SU-DHL-6 (cell line): ENCODE measurements at regions not wholly inside any gene's neighbourhood (a gene's known extent, or its start where the extent isn't known, plus 50 kb on each side); places are given as distances from the start of the nearest gene placed in this dataset.
"Not testable (repeated sequence)": the region's sequence is repeated elsewhere in the genome, so short reads cannot be mapped to it uniquely, and the experiment has no call there.

Experiments used
- H2AFZ ChIP-seq: fragments of 200-600 bp; sonication (generic); 2 replicates; pipeline ENCODE4 v1.6.1; 2014; ENCODE audit warnings: low read depth, mild to moderate bottlenecking, moderate library complexity, mixed read lengths, antibody characterized with exemption, low read length; ENCODE audit not compliant: severe bottlenecking
- H3F3A ChIP-seq: fragments of 200-600 bp; shearing (Covaris generic); 2 replicates; pipeline ENCODE4 v1.6.0; 2016; ENCODE audit warnings: antibody characterized with exemption, mild to moderate bottlenecking; ENCODE audit not compliant: insufficient read depth
- H3K27ac ChIP-seq: fragments of 200-600 bp; sonication (generic); 2 replicates; pipeline ENCODE4 v1.5.1; 2016; ENCODE audit warnings: low read depth, mild to moderate bottlenecking, low read length, moderate library complexity, mixed read lengths
- H3K27me3 ChIP-seq: fragments of 200-600 bp; sonication (generic), shearing (Covaris generic); 2 replicates; pipeline ENCODE4 v1.6.0; 2014; ENCODE audit warnings: mild to moderate bottlenecking, low read length
- H3K36me3 ChIP-seq: fragments of 200-600 bp; sonication (generic); 2 replicates; pipeline ENCODE4 v1.6.1; 2014; ENCODE audit warnings: mild to moderate bottlenecking, low read length, mixed read lengths
- H3K4me2 ChIP-seq: fragments of 300-600, 200-600 bp; shearing (Covaris generic), sonication (generic); 2 replicates; pipeline ENCODE4 v1.6.0; 2014; ENCODE audit warnings: low read length, low read depth, mild to moderate bottlenecking; ENCODE audit not compliant: poor library complexity, severe bottlenecking
- H3K4me3 ChIP-seq: fragments of 200-600 bp; sonication (generic); 2 replicates; pipeline ENCODE4 v1.5.1; 2014; ENCODE audit warnings: antibody characterized with exemption, low read length, mild to moderate bottlenecking, mixed read lengths; ENCODE audit not compliant: insufficient read depth, poor library complexity, severe bottlenecking
- H3K79me2 ChIP-seq: fragments of 200-600 bp; sonication (generic); 2 replicates; pipeline ENCODE4 v1.6.1; 2014; ENCODE audit warnings: mild to moderate bottlenecking, low read length, moderate library complexity; ENCODE audit not compliant: insufficient read depth
- H3K9ac ChIP-seq: fragments of 200-600 bp; sonication (generic); 2 replicates; pipeline ENCODE4 v1.7.0; 2014; ENCODE audit warnings: mild to moderate bottlenecking, low read length
- H3K9me2 ChIP-seq: fragments of 200-600 bp; sonication (generic); replicated peaks from 2 replicates; pipeline ENCODE4 v1.6.1; 2014; ENCODE audit warnings: low read length; ENCODE audit not compliant: insufficient read depth
- H3K9me3 ChIP-seq: fragments of 200-600 bp; sonication (generic); 2 replicates; pipeline ENCODE4 v1.6.1; 2014; ENCODE audit warnings: low read length, mixed read lengths; ENCODE audit not compliant: insufficient read depth
- H4K20me1 ChIP-seq: fragments of 200-600 bp; sonication (generic); 2 replicates; pipeline ENCODE4 v1.6.1; 2014; ENCODE audit warnings: low read depth, mild to moderate bottlenecking, antibody characterized with exemption, low read length, moderate library complexity, mixed read lengths
- CTCF ChIP-seq: fragments of 200-600 bp; sonication (generic); IDR thresholded peaks from one replicate; pipeline ENCODE4 v1.5.1; 2017; ENCODE audit warnings: antibody characterized with exemption, mild to moderate bottlenecking, low read length, moderate library complexity; ENCODE audit not compliant: insufficient read depth, poor library complexity, severe bottlenecking
- EZH2phosphoT487 ChIP-seq: fragments of 200-600 bp; sonication (generic), shearing (Covaris generic); conservative IDR thresholded peaks from 2 replicates; pipeline ENCODE4 v1.6.1; 2018; ENCODE audit warnings: mild to moderate bottlenecking, antibody characterized with exemption, low read length, moderate library complexity, mixed read lengths

GRCh38 chr1:99438656-99439230 lies 174.5 kb downstream of the PLPPR4 start:
- TF ChIP-seq EZH2phosphoT487 (no peak), CTCF (no peak)
- H3F3A ChIP-seq, result no peaks in the 10 kb centered on the region
- H3K4me2 ChIP-seq, result no peak overlapping the region
- no peak overlapping the region for H3K4me3 ChIP-seq
- no peaks in the 10 kb centered on the region; the same call in 1 of the 2 replicates for H3K27me3 ChIP-seq
- no peaks in the 10 kb centered on the region for H3K36me3 ChIP-seq
- H3K9me2 ChIP-seq, result no peaks in the 10 kb centered on the region
- no peaks in the 10 kb centered on the region for H3K79me2 ChIP-seq
- H3K27ac ChIP-seq, result no peak overlapping the region
- no peaks in the 10 kb centered on the region for H3K9me3 ChIP-seq
- H4K20me1 ChIP-seq, result no peaks in the 10 kb centered on the region
- H3K9ac ChIP-seq, result no peak overlapping the region
- no peak overlapping the region for H2AFZ ChIP-seq

- Histone ChIP-seq H4K20me1 (no peaks in the 10 kb centered on the region), H3K9me3 (no peaks in the 10 kb centered on the region), H3K4me3 (no peak overlapping the region), H3F3A (no peaks in the 10 kb centered on the region), H3K27me3 (no peaks in the 10 kb centered on the region; the same call in 1 of the 2 replicates), H2AFZ (no peak overlapping the region), H3K9me2 (no peaks in the 10 kb centered on the region), H3K79me2 (no peaks in the 10 kb centered on the region), H3K9ac (no peak overlapping the region), H3K27ac (no peak overlapping the region), H3K4me2 (no peak overlapping the region), H3K36me3 (no peaks in the 10 kb centered on the region)
- TF ChIP-seq EZH2phosphoT487 (no peak), CTCF (no peak)
These were observed 175.3 kb downstream of the PLPPR4 start for GRCh38 chr1:99439433-99440075.

GRCh38 chr1:99441299-99442095 lies 177.2 kb downstream of the PLPPR4 start:
- Histone ChIP-seq H3K9me2 (no peaks in the 10 kb centered on the region), H3K9ac (no peak overlapping the region), H2AFZ (no peak overlapping the region), H4K20me1 (no peaks in the 10 kb centered on the region), H3K27me3 (no peaks in the 10 kb centered on the region; the same call in 1 of the 2 replicates), H3K36me3 (no peaks in the 10 kb centered on the region), H3K79me2 (no peaks in the 10 kb centered on the region), H3K4me2 (no peak overlapping the region), H3K9me3 (no peaks in the 10 kb centered on the region), H3K4me3 (no peak overlapping the region), H3F3A (no peaks in the 10 kb centered on the region), H3K27ac (no peak overlapping the region)
- TF ChIP-seq EZH2phosphoT487 (no peak), CTCF (no peak)

GRCh38 chr1:99444211-99444927 lies 180.1 kb downstream of the PLPPR4 start:
- not testable (repeated sequence) for H3F3A ChIP-seq, H2AFZ ChIP-seq, H4K20me1 ChIP-seq, H3K4me2 ChIP-seq, H3K9me3 ChIP-seq, H3K9me2 ChIP-seq, H3K27ac ChIP-seq, H3K79me2 ChIP-seq, H3K4me3 ChIP-seq, H3K36me3 ChIP-seq, H3K27me3 ChIP-seq, H3K9ac ChIP-seq
